ENCODE measurements at regions not wholly inside any gene's neighbourhood (a gene's known extent, or its start where the extent isn't known, plus 50 kb on each side); places are given as distances from the start of the nearest gene placed in this dataset.

DNA sequence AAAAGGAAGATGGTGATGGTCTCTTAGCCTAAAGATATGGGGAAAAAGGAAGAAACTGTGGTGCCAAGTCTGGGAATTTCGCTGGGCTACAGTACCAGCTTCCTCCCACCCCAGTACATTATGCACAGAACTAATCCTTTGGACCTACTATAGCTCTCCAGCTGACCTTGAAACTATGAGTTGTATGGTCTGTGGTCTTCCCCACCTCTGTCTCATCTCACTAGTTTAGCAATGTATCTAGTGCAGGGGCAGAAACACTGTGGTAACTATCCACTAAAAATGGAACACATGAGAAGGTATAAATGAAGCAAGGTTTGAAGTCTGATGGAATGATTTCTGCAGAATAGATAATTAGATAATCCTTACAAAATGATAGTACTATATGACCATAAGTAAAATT is 190.4 kb upstream of the CCDC150 start:
- DNase-seq = no peak

GRCh38 chr2:196452758-196453157 is 186.8 kb upstream of the CCDC150 start:
- no peak for DNase-seq

- peak; percentile 33 to 54 for DNase-seq
Observed at GRCh38 chr2:196453613-196454047, 185.9 kb upstream of the CCDC150 start.

- DNase-seq = no peak
Observed at GRCh38 chr2:196454492-196454891, 185.0 kb upstream of the CCDC150 start.

GRCh38 chr2:196459539-196459938 is 180.0 kb upstream of the CCDC150 start:
- DNase-seq = peak in 1 of 2 donors; percentile 8

DNA sequence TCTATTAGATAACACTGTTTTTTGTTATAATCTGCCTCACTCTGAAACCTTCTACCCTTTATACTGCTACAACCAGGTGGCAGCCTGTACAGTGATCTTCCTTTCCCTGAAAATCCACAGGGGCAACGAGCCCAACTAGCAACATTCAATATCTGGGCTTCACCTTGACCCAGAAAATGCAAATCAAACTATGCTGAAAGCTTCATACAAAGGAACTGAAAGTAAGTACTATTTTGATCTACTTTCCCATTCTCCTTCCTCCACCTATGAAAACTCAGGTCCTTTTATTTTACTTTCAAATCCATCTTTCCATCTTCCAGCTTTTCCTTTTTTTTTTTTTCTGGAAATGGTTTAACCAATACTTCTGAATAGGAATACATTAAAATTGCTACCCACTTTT is 175.8 kb upstream of the CCDC150 start:
- no peak for DNase-seq

DNA sequence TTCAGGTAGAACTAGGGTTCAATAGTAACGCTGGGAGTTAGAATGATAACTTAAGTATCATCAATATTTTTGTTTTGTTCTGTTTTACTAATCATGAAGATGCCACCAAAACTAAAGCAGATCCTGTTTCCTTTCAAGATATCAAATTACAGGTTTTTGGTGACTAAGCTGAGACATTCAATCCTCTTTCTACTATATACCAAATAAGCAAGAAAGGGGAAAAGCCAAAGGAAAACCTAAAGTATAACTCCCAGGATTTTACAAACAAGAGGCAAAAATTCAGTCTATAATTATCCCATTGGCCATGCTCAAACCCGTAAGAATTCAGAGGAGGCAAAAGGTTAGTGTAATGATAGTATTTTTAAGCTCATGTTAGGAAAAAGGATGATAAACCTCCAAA is 175.2 kb upstream of the CCDC150 start:
- DNase-seq = no peak

DNA sequence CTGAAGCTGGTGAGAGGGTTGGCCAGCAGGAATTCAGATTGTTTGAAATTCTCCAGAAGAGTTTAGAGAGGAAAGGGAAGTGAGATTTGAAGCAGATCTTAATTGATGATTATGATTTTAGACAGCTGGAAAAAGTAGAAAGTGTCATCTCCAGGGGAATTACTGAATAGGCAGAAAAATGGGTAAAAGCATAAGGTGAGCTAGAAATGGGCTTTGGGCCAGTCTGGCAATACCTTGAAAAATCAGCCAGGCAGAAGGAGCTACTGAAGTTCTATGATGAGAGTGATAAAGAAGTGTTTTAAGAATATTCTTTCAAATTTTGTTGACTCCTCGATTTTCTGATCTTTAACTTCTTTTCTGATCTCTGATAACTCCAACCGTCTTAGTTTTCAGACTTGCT is 172.9 kb upstream of the CCDC150 start:
- DNase-seq = no peak

- no peak for DNase-seq
Observed at GRCh38 chr2:196468394-196468793, 171.1 kb upstream of the CCDC150 start.

DNA sequence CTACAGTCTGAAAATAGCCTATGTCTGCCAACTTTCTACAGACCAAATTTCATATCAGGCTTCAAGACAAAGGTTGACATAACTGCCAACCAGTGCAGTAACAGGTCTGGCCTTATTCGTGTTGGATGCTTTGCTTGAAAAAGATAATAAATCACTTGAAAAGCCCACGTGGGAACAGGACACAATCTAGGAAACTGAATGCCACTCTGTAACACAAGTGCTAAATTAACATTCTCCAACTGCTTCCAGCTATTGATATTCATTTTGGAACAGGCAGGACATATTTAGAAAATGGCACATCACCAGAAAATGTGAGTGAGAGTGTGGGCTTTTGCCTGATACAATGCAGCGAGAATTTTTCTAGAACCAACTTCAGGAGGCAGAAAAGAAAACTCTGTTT is 165.9 kb upstream of the CCDC150 start:
- DNase-seq = no peak

DNA sequence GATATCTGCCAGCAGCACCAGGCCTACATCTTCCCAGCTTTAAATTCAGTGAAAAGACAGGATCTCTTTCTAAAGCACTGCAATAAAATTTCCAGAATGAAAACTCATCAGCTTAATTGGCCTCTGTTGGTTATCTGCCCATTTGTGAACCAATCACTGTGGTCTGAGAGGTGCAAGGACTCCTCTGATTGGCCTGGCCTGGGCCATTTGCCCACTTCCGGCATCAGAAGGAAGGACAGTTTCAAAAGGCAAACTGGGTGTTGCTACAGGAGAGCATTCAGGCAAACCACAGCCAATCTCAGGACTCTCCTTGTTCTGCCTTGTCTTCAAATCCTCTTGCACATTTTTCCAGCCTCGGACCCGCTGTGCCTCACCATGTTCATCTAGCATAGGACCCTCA is 163.9 kb upstream of the CCDC150 start:
- no peak for DNase-seq

- DNase-seq = no peak
Observed at GRCh38 chr2:196478588-196478987, 160.9 kb upstream of the CCDC150 start.

DNA sequence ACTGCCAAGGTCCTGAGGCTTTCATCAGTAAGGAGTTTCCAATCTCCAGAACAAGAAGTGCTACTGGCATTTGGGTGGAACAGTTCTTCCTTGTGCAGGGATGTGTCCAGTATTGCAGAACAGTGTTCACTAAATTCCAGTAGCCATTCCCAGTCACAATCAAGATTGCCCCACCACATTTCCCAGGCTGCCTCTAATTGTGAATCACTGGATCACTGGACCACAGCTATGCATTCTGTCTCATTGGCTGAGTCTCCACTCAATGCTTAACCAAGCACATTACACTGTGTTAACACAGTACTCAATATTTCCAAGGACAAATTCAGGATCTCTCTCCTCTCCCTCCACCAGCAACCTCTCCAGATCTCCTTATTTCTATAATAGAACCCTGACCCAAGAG is 160.2 kb upstream of the CCDC150 start:
- no peak for DNase-seq

GRCh38 chr2:196480653-196481323 is 158.7 kb upstream of the CCDC150 start:
- DNase-seq = no peak

- DNase-seq = no peak
Observed at GRCh38 chr2:196481324-196481697, 158.2 kb upstream of the CCDC150 start.

- no peak for DNase-seq
Observed at GRCh38 chr2:196482119-196483065, 157.1 kb upstream of the CCDC150 start.

GRCh38 chr2:196486146-196486545 is 153.4 kb upstream of the CCDC150 start:
- no peak for DNase-seq

DNA sequence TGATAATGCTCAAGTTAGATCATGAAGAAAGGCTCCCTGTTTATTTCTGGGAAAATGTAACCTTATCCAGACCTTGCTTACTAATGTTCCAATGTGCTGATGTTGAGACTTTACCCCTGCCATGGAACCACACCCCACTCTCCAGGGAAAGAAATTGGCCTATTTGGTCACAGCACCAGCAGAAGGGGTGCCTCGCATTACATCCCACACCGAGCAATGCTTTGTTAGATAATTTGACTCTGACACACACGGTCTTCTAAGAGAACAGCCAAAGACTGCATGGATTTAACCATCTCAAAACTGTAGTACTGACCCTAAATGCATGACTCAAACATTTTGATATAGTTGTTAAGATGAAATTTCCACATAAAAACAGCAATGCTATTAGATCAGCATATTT is 152.1 kb upstream of the CCDC150 start:
- no peak for DNase-seq

DNA sequence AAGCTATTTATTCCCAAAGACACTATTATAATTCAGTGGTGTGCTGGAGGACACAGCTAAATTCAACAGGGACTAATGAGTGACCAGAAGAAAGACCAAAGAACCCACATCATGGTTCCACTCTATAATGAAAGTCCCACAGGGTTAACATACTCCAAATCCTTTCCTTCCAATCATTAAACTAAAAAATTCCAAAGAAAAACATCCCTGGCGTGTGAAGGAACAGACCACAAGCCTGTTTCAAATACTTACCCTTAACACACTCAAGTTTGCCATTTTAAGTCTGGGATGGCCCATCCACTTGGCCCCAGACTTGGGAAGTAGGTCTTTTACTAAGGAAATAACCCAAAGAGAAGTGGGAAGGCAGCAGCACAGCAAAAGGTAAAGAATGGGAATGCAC is 150.1 kb upstream of the CCDC150 start:
- no peak for DNase-seq

DNA sequence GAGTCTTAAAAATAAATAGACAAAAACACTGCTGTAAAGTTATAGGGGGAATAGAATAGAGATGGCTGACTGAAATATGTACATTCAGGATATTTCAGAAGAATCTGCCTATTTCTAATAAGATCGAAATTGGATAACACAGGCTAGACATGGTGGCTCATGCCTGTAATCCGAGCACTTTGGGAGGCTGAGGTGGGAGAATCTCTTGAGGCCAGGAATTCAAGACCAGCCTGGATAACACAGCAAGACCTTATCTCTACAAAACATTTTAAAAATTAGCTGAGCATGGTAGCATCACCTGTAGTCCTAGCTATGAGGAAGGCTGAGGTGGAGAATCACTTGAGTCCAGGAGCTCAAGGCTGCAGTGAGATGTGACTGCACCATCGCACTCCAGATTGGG is 146.6 kb upstream of the CCDC150 start:
- no peak for DNase-seq

DNA sequence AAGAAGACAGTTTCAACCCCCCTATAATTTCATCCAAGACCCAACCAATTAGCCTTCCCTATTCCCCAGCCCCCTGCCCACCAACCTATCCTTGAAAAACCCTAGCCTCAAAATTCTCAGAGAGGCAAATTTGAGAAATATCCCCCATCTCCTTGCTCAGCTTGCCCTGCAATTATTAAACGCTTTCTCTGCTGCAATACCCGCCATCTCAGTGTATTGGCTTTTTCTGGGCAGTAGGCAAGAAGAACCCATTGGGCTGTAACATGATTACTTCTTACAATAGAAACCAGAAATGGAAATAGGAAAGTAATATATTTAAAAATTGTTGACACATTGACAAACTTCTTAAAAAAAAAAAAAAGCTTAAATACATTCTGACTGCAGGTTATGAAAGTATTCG is 140.6 kb upstream of the CCDC150 start:
- no peak for DNase-seq

GRCh38 chr2:196499686-196500085 is 139.8 kb upstream of the CCDC150 start:
- DNase-seq = no peak

DNA sequence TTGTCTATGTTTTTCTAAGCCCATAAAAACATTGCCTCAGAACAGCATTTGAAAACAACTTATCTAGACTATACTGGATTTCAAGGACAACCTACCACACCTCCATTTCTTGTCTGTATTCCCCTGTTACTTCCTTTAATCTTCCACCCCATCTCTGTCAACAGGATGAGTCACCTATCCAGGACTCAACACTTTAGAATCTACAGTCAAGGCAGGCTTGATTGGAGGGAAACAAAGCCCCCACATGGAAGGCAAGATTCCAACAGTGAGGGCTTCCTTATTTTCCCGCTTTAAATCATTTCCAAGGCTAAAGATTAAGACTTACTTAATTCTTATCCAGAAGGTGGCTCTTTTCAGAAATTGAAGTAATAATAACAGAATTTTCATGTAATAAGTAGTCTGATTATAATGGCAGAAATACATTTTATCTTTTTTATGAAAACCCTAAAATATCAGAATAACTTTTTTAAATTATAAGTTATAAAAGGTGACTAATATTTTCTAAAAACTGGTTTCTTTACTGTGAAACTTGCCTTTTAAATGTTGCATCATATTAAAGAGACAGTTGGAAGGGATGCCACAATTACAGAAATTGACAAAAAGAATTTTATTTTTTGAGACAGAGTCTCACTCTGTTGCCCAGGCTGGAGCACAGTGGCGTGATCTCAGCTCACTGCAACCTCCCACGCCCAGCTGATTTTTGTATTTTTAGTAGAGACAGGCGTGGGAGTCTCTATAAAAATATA is 138.7 kb upstream of the CCDC150 start:
- DNase-seq = no peak

- DNase-seq = no peak
Observed at GRCh38 chr2:196501836-196502235, 137.7 kb upstream of the CCDC150 start.

Data from CD4-positive, alpha-beta T cell treated with Interferon alpha-2 for 1 hour (primary cell).